Keratinocyte (primary cell): ENCODE measurements at regions not wholly inside any gene's neighbourhood (a gene's known extent, or its start where the extent isn't known, plus 50 kb on each side); places are given as distances from the start of the nearest gene placed in this dataset.

Experiments used
- EZH2 ChIP-seq: IDR thresholded peaks from one replicate; pipeline ENCODE4 v1.6.1; 2012; ENCODE audit warnings: inconsistent platforms, mild to moderate bottlenecking, low read length, moderate library complexity
- TF ChIP-seq, protein P1 (sequence below), 3 experiments: IDR thresholded peaks in 1 of 3; conservative IDR thresholded peaks in 1 of 3; optimal IDR thresholded peaks in 1 of 3; 2 replicates in 2 of 3; 3 replicates in 1 of 3; pipeline versions ENCODE3 to v1.5.1; 2011; ENCODE audit warnings: low read length in 3 of 3, mild to moderate bottlenecking in 3 of 3, moderate library complexity in 2 of 3, control low read depth in 1 of 3, inconsistent platforms in 1 of 3; ENCODE audit not compliant: insufficient read depth in 2 of 3; ENCODE audit errors: extremely low read depth in 1 of 3

DNA sequence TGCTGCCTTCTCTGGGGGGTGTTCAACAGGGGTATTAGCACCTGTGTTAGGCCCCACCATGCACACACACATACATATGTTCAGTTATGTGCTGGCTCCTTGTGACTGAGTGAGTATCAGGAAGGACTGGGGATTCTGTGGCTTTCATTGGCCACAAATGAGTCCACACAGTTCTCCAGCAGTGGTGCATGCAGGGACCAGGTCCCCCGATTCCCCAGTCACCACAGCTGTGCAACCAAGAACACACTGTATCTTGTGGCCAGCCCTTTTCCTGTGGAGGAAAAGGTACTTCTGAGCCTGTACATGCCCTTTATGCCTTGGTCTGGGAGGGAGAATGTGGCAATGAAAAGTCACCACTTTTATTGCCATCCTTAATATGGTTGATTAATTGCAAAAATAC, 74.9 kb upstream of the KLF7 start:
- no peak for TF ChIP-seq EZH2
- TF ChIP-seq, protein P1, sequence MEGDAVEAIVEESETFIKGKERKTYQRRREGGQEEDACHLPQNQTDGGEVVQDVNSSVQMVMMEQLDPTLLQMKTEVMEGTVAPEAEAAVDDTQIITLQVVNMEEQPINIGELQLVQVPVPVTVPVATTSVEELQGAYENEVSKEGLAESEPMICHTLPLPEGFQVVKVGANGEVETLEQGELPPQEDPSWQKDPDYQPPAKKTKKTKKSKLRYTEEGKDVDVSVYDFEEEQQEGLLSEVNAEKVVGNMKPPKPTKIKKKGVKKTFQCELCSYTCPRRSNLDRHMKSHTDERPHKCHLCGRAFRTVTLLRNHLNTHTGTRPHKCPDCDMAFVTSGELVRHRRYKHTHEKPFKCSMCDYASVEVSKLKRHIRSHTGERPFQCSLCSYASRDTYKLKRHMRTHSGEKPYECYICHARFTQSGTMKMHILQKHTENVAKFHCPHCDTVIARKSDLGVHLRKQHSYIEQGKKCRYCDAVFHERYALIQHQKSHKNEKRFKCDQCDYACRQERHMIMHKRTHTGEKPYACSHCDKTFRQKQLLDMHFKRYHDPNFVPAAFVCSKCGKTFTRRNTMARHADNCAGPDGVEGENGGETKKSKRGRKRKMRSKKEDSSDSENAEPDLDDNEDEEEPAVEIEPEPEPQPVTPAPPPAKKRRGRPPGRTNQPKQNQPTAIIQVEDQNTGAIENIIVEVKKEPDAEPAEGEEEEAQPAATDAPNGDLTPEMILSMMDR (optimal IDR thresholded peaks at IDR 0.05 in 1 of 3, IDR thresholded peaks at IDR 0.05 in 1 of 3, conservative IDR thresholded peaks at IDR 0.05 in 1 of 3; ENCODE audit: extremely low read depth in 1 of 3, insufficient read depth in 2 of 3, low read length in 3 of 3), result no peak
